Limb (tissue), 2 donors: ENCODE measurements at regions not wholly inside any gene's neighbourhood (a gene's known extent, or its start where the extent isn't known, plus 50 kb on each side); places are given as distances from the start of the nearest gene placed in this dataset.

ENCODE experiments used
- DNase-seq, 2 donors: peaks; one replicate each; pipeline ENCODE4 v3.0.0-alpha.2; 2016; ENCODE audit errors: extremely low spot score in 2 of 2

DNA sequence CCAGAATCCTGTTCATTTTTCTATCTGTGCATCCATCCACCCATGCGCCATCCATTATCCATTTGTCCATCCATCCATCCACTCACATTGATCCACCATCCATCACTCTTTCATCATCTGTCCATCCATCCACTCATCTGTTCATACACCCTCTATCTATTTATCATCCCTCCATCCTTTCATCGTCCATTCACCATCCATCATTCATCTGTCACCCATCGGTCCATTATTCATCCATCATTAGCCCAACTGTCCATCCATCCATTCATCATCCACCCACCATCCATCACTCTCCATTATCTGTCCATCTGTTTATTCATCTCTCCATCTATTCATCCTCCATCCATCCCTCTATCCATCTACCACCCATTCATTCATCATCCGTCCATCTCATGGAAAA, 125.7 kb upstream of the TMPRSS2 start:
- DNase-seq = no peak

GRCh38 chr21:41632748-41633475, 125.0 kb upstream of the TMPRSS2 start:
- no peak for DNase-seq

DNA sequence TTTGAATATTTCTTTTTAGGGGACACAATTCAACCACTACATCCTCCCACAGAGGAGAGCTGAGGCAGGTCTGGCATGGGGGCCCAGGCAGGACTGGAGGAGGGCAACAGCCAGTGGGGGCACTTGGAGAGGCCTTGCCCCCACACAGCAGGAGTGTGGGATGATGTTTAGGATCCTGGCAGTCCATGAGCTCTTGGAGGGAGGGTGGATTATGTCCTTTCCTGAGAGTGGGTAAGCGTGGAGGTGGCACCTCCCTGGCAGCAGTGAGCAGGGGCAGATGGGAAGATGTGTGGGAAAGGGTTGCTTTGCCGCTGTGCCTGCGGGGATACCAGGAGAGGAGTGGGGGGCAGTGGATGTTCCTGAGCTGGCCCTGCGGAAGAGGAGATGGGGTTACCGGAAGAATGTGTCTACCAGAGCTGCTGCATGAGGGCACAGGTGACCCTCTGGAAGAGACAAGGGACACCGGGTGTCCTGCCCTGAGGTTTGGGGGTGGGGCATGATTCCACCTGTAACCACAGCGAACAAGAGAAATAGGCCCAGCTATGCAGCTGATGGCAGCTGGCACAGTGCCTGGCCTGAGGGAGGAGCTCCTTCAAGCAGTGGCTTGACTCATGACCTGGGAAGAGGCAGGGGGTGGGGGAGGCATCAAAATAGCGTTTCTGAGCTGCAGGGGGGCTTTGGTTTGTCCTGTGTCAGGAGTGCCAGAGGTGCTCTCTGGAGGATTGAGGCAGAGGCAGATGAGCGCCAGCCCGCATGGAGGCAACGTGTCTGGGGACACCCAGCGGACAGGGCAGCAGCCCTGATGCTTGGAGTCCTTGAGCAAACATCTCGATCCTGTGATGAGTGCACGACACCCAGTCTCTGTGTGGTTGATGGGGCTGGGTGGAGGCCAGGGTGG, 123.9 kb upstream of the TMPRSS2 start:
- DNase-seq = no peak

- no peak for DNase-seq
Observed at GRCh38 chr21:41630917-41631316, 123.0 kb upstream of the TMPRSS2 start.

DNA sequence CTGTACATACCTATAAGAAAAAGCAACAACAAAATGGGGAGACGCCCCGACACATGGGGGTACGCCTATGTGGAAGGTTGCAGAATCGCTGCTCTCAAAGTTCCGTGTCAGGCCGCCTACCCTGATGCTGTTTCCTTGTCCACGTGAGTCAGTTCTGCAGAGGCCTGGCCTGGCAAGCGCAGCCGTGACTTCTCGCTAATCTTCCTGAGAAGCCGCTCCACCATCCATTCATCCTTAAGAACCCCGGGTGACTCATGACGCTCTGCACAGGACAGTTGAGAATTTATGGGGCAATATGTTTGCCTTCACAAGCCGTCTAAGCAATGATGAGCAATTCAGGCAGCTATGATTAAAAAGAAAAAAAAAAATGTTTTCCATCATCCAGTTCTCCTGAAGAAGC, 122.3 kb upstream of the TMPRSS2 start:
- DNase-seq = no peak

GRCh38 chr21:41628256-41628655, 120.3 kb upstream of the TMPRSS2 start:
- DNase-seq = no peak

DNA sequence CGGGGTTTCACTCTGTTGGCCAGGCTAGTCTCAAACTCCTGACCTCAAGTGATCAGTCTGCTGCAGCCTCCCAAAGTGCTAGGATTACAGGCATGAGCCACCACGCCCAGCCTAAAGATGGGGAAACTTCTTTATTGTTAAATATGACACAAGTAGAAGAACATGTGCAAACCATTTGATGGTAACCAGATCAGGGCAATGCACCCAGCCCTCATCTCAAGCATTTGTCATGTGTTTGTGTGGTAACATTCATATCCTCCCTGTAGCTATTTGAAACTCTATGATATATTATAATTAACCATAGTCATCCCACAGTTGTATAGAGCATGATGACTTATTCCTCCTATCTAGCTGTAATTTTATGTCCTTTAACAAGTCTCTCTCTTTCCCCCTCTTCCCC, 119.5 kb upstream of the TMPRSS2 start:
- no peak for DNase-seq

GRCh38 chr21:41626021-41626420, 118.1 kb upstream of the TMPRSS2 start:
- DNase-seq = no peak

- DNase-seq = no peak
Observed at GRCh38 chr21:41625428-41625827, 117.5 kb upstream of the TMPRSS2 start.

- DNase-seq = no peak
Observed at GRCh38 chr21:41624674-41625310, 116.8 kb upstream of the TMPRSS2 start.

DNA sequence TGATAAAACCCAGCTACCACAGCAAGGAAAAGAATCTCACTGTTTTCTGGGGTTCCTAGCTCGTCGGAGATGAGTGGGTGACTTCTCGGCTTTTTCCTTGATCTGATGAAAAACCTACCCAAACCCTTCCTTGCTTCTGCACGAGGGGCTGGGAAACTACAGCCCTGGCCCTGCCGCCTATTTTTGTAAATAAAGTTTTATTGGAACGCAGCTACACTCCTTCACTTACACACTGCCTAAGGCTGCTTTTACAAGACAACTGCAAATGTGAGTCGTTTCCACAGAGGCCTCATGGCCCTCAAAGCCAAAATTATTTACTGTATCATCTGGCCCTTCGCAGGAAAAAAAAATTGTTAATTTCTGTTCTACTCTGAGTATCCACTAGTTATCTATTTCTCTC, 116.0 kb upstream of the TMPRSS2 start:
- no peak for DNase-seq

DNA sequence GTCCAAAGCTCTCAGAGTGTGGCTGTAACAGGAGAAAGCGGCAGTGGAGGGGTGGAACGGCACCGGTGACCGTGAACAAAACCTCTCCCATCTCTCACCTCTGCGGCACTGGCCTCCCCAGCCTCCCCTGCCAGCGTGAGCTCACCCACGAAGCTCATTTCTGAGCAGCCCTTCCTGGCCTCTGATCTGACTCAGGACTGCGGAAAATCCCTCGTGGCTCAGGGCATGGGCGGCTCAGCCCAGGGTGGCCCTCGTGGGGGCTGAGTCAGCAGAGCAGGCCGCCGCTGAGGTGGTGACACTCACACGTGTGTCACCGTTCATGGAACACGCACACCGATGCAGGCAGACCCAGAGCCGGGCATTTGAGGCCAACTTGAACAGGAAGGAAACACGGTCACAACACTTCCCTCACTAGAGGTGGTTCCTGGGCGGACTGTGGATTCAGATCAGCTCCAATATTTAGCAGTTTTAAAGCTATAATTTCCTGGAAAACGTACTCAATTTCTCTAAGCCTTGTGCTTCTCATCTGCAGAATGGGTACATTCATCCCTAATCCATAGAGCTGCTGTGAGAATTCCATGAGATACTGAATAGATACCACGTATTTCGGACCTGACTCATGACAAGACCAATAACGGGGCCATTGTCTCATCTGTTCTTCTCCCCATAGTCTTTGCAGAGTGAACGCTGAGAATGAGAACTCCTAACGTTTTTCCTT, 115.0 kb upstream of the TMPRSS2 start:
- DNase-seq = no peak

DNA sequence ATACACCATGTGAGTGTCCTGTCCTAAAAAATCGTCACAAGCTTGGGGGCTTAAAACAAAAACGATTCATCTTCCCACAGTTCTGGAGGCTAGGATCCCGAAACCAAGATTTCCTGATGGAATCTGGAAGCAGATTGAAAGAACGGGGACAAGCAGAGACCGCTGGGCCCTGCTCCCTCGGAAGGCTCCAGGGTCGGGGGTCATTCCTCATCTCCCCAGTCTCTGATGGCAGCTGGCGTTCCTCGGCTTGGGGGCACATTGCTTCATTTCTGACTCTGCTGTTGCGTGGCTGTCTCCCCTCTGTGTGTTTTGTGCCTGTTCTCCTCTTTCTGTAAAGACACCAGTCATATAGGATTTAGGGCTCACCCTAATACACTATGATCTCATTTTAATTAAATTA, 114.2 kb upstream of the TMPRSS2 start:
- DNase-seq = no peak

DNA sequence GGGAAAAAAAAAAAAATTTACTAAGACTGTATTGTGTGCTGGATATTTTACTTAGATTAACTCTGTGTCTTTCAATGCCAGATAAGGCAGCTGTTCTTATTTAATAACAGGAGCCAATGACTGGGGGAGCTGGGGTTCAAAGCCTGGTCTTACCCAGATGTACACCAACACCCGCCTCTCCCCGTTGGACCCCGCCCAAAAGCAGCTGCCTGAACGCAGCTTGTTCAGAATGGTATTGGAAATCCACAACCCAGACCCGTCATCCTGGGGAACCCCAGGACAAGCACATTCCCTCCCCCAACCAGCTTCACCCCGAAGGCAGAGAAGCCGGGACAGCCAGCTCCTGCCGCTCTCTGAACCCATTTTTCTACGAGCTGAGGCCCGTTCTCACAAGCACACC, 113.6 kb upstream of the TMPRSS2 start:
- DNase-seq = peak in 1 of 2 donors; percentile 54

- DNase-seq = no peak
Observed at GRCh38 chr21:41620982-41621381, 113.0 kb upstream of the TMPRSS2 start.

- no peak for DNase-seq
Observed at GRCh38 chr21:41620541-41620940, 112.6 kb upstream of the TMPRSS2 start.

- DNase-seq = no peak
Observed at GRCh38 chr21:41616031-41616591, 108.2 kb upstream of the TMPRSS2 start.

GRCh38 chr21:41615613-41616012, 107.7 kb upstream of the TMPRSS2 start:
- DNase-seq = peak in 1 of 2 donors; percentile 88

DNA sequence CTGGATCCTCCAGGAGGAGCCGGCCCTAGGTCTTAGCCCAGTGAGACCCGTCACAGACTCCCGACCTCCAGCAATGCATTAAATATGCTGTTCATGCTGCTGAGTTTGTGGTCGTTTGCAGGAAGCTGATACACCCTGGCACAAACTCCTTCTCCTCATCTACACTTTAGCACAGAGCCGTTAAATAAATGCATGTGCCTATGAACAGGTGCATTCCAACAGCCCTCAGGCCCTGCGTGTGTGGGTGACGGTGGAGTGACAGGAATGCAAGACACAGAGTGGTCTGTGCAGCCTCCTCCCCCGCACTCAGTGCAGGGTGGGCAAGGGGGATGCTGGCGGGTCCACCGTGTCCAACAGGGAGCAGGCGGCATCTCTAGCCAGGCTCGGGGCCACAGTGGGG, 106.6 kb upstream of the TMPRSS2 start:
- no peak for DNase-seq

DNA sequence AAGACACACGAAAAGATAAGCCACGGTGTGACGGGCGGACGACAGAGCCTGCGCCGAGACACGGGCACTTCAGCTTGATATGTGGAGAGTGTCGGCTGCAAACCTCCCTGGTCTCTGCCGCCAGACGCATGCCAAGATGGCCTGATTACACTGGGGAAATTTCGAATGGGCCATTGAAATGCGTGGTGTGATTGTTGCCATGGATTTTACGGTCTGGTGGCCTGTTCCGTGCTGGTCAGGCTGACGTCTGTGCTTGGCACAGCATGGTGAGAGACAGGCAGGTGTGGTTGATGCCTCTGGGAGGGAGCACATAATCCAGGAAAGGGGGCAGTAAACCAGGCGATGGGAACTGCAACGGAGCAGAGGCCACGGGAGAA, 105.6 kb upstream of the TMPRSS2 start:
- DNase-seq = no peak
